MV-4-11 (cell line): ENCODE measurements at regions not wholly inside any gene's neighbourhood (a gene's known extent, or its start where the extent isn't known, plus 50 kb on each side); places are given as distances from the start of the nearest gene placed in this dataset.
A peak's percentile ranks its signal among the peaks of the same experiment; 100 is the strongest.
"Not testable (repeated sequence)": the region's sequence is repeated elsewhere in the genome, so short reads cannot be mapped to it uniquely, and the experiment has no call there.

Source experiments
- DNase-seq: peaks from one replicate; lab custom pipeline; 2025; lab: John Stamatoyannopoulos, UW

DNA sequence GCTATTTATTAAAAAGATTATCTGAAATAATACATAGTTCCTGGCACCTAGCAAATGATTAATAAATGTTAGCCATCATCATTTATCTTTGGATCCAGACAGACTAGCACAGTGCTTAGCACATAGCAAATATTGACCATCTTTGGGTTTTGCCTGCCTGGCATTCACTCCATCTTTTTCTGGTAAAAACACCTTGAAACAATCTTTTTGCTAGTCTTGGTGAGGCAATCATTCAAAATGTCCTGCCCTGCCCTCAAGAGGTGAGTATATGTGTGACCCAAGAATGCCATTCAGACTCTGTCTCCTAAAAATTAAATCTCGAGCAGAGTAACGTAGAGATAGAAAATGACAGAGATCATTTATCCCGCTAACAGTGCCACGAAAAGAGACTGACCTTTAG lies 78.3 kb upstream of the ZNF280D start:
- no peak for DNase-seq

DNA sequence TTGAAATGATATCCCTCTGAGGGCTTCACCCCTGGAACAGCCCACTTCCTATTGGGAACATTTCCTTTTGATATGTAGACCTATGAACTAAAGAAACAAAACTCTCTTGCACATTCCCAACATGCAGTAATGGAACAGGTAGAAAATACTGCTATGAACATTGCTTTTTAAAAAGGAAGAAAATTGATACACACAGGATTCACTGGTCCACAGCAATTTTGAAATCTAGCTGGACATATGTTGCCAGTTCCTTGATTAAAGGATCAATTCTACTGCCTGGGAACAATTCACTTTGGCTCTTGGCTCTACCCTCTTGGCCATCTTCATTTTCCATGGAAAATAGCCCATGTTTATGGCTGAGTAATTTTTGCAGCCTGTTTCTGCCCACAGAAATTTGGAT lies 74.9 kb upstream of the ZNF280D start:
- no peak for DNase-seq

DNA sequence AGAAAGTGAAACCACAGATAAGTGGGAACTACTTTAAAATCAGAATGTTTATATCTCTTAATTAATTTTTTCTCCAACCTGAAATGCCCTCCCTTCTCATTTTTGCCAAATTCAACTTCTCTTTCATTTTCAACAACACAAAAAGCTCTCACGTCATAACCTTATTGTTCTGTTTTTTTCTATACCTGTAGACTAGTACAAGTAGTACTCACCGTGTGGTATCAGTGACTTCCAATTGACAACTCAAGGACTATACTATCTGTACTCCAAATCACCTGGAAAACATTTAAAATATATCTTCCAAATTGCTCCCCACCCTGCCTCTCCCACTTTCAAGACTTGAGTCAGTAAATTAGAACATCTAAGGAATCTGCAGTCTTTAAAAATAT lies 72.8 kb upstream of the ZNF280D start:
- DNase-seq = no peak

DNA sequence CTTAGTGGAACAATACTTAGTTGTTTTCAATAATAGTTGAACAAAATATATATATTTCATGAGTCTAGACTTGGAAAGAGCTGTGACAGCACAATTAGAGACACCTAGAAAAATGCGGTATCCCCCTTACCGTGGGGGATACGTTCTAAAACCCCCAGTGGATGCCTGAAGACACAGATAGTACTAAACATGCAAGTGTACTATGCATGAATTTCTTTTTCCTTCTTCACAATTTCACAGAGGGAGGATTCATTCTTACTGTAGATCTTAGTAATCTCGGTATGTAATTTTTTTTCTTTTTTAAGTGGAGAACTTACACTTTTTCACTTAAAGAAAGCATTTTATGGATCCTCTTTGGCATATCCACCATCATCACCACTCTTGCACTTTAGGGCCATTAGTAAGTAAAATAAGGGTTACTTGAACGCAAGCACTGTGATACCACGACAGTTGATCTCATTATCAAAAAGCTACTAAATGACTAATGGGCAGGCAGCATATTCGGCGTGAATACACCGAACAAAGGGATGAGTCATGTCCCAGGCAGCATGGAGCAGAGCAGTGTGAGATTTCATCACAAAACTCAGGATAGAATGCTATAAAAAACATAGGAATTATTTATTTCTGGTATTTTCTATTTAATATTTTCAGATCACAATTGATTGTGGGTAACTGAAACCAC lies 72.3 kb upstream of the ZNF280D start:
- peak; percentile 22 for DNase-seq

DNA sequence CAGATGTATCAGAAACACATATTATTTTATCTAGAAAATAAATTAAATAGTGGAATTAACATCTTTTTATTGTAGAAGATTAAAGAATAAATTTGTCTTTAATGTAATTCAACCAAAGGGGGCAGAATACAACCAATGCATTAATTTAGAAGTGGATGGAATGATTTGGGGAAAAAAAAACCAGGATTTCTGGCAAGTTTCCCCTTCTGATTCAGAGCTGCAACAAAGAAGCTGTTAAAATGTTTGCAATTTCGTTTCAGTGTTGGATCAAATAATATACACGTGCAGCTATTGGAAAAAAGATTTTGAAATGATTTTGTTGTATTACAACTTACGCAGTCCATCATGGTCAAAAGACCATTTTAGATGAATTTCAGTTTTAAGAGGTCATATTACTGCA lies 71.6 kb upstream of the ZNF280D start:
- no peak for DNase-seq

DNA sequence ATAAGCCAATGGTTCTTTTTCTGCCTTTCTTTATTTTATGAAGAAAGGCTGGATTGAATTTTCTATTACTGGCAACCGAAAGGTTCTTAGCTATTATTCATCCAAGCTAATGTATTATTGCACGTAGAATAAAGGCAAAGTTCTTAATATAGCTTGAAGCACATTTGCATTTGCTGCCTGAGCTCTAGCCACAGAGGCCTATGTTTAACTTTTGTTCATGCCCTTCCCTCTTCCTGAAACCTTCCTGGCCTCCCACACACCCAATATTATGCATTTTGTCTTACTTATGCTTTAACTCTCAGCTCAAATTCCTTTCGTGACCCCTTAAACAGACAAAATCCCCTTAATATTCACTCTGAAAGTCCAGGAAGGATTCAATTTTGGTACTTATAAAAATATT lies 71.0 kb upstream of the ZNF280D start:
- DNase-seq = no peak

DNA sequence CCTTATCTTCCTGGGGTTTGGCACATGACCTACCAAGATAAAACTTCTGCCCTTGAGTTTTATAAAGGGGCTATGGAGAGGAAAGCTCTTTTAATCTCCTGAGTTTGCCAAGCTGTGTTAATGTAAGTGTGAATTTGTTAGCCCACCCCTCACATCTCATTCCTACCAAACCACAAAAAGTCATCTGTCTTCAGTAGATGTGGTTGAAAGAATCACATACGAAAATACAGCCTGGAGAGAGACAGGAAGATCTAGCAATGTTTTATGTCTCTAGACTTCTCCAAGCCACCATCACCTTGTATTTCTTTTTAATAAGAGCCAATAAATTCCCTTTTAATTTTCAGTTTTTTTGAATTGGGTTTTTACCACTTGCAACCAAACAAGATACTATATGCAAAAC lies 68.9 kb upstream of the ZNF280D start:
- DNase-seq = no peak

DNA sequence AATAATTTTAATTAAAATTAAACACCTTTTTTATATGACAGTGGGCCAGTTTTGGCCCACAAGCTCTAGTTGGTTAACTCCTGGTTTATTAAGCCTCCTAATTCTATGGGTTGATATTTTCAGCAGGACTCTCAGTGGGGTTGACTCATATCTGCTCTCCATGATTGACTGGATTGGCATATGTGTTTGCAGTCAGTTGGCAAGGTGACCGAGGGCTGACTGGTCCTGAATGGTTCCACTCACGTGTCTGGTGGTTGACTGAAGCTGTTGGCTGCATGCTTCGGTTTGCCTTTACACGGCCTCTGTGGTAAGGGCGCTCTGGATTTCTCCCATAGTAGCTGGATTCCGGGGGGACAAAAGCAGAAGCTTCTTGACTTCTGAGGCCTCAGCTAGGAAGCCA lies 65.3 kb upstream of the ZNF280D start:
- DNase-seq = peak; percentile 85

DNA sequence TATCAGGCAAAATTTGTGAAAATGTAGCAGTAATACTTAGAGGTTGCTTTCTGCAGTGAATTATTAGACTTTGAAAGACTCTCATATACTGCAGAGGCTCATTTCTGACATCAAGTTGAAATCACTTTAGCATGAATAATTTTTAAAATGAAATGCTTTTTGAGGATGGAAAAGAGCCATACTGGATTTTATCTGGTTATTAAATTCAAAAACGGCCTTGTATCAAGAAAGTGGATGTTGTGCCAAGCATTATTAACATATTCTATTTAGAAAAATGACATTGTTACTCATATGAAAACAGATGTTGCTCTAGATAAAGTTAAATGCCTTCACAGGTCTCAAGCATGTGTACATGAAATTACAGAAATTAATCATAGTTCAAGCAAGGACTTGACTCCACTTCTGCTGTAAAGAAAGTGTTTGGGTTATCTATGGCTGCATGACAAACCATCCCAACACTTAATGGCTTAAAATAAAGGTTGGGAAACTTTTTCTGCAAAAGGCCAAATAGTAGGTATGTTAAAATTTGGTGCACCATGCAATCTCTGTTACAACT lies 64.5 kb upstream of the ZNF280D start:
- DNase-seq = no peak

DNA sequence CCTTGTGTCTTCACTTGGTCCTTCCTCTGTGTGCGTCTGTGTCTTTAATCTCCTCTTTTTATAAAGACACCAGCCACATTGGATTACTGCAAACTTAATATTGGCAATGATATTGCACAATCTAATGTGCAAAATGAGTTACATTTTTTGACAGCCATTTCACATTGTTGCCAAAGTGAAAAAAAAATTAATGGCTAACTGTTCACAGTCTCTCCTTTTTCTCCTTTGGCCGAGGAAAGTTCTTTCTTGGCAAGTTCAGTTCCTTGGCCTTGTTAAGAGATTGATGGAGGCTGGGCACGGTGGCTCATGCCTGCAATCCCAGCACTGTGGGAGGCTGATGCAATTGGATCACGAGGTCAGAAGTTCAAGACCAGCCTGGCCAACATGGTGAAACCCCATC lies 62.2 kb upstream of the ZNF280D start:
- DNase-seq = no peak

DNA sequence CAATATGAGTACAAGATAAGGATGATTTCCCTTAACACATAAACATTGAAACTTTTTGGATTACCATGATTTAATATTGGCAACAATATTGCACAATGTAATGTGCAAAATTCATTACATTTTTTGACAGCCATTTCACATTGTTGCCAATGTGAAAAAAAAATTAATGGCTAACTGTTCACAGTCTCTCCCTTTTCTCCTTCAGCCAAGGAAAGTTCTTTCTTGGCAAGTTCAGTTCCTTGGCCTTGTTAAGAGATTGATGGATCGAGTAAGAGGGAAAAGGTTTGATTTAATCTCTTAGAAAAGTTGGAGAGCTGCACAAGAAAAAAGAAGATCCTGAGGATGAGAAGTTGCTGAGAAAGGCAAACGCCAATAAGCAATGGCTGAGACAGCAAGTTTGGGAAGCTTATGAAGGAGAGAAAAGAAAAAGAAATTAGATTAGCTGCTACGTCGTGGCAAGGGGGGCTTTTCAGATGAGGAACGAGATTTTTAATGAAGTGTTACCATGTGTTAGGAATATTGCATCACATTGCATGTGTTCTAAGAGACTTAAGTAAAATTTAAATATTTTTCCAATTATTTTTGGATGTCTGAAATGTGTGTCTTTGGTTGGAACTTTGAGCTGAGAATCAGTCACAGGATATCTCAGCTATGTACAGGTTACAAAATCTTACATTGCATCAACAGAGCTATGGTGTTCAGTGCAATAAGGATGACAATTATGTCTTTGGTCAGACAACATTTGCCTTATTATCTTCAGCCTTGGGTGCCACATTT lies 61.4 kb upstream of the ZNF280D start:
- no peak for DNase-seq

DNA sequence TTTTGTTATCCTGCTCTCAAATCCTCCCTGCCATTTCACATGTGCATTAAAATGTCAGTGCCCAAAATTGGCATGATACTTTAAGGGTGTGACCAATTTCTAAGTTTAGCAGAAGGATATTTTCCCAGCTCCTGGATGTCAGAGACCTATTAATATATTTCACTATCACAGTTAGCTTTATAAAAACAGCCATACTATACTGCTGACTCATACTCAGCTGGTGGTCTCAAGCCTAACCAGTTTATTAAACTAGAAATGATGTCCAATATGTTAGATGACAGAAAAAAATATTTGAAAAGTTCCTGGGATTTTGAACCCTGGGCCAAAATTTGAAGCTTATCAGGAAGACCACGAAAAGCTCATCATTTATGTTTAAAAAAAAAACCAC lies 60.9 kb upstream of the ZNF280D start:
- no peak for DNase-seq

DNA sequence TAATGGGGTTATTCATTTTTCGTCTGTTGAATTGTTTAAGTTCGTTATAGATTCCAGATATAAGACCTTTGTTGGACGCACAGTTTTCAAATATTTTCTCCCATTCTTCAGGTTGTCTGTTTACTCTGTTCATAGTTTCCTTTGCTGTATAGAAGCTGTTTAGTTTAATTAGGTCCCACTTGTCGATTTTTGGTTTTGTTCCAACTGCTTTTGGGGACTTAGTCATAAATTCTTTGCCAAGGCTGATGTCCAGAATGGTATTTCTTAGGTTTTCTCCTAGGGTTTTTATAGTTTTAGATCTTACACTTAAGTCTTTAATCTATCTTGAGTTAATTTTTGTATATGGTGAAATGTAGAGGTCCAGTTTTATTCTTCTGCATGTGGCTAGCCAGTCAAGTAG lies 58.9 kb upstream of the ZNF280D start:
- DNase-seq = no peak

DNA sequence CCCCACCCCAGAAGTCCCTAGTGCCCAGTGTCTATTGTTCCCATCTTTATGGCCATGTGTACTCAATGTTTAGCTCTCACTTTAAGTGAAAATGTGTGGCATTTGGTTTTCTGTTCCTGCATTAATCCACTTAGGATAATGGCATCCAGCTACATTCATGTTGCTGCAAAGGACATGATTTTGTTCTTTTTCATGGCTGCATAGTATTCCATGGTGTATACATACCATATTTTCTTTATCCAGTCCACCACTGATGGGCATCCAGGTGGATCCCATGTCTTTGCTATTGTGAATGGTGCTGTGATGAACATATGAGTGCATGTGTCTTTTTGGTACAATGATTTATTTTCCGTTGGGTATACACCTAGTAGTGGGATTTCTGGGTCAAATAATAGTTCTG lies 58.2 kb upstream of the ZNF280D start:
- DNase-seq = not testable (repeated sequence)

DNA sequence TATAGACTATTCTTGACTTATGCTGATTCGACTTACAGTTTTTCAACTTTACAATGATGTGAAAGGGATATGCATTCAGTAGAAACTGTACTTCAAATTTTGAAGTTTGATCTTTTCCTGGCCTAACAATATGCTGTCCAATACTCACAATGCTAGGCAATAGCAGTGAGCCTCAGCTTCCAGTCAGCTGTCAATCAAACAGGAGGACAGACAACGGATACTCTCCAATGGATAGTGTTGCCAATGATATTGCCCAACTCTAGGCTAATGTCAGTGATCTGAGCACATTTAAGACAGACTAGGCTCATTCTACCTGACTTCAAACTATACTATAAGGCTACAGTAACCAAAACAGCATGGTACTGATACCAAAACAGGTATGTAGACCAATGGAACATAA lies 55.0 kb upstream of the ZNF280D start:
- DNase-seq = no peak

DNA sequence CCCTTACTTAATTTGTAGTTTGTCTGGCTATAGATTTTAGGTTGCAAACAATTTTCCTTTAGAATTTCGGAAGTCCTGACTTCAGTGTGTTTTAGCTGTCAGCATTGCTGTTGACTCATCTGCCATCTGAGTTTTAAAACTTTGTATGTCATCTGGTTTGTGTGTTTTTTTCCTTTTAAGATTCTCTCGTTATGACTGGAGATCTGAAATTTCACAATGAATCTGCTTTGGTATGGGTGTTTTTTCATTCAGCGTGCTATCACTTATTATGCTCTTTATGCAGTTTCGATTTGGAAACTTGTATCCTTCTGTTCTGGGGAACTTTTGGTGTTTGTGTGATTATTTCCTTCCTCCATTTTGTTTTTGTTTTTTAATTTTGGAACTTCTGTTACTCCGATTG lies 53.7 kb upstream of the ZNF280D start:
- DNase-seq = no peak

DNA sequence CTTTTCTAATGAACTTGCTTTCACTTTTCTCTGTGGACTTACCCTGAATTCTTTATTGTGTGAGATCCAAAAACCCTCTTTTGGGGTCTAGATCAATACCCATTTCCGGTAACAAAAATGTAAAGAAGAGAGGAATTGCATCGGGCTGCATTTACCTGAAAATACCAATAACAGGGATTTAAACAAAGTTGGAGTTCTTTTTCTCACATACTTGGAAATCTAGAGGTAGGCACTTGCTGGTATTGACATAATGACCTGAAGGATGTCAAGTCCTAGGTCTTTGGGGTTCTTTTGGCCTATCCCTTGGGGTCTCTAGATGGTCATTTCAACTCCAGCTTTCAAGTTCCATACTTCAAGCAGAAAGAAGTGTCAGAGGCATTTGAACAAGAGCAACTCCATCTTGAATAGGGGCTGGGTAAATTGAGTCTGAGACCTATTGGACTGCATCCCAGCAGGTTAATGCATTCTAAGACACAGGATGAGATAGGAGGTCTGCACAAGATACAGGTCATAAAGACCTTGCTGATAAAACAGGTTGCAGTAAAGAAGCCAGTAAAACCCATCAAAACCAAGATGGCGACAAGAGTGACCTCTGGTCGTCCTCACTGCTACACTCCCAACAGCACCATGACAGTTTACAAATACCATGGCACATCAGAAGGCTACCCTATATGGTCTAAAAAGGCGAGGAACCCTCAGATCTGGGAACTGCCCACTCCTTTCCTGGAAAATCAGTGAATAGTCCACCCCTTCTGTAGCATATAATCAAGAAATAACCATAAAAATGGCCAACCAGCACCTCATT lies 50.8 kb upstream of the ZNF280D start:
- DNase-seq = no peak

DNA sequence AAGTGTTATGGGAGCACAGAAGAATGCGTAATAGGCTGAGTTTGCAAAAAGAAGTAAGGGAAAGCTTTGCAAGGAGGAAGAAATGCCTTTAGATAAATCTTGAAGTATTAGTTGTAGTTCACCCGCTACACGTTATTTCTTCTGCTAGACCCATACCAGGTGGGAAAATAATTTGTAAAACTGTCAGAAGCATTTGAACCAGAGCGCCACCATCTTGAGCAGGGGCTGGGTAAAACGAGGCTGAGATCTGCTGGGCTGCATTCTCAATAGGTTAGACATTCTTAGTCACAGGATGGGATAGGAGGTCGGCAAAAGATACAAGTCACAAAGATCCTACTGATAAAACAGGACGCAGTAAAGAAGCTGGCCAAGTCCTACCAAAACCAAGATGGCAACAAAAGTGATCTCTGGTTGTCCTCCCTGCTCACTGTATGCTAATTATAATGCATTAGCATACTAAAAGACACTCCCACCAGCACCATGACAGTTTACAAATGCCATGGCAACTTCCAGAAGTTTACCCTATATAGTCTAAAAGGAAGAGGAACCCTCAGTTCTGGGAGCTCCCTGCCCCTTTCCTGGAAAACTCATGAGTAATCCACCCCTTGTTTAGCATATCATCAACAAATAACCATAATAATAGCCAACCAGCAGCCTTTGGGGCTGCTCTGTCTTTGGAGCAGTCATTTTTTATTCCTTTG lies 50.0 kb upstream of the ZNF280D start:
- peak; percentile 37 for DNase-seq
